ENCODE measurements at regions not wholly inside any gene's neighbourhood (a gene's known extent, or its start where the extent isn't known, plus 50 kb on each side); places are given as distances from the start of the nearest gene placed in this dataset.

DNA sequence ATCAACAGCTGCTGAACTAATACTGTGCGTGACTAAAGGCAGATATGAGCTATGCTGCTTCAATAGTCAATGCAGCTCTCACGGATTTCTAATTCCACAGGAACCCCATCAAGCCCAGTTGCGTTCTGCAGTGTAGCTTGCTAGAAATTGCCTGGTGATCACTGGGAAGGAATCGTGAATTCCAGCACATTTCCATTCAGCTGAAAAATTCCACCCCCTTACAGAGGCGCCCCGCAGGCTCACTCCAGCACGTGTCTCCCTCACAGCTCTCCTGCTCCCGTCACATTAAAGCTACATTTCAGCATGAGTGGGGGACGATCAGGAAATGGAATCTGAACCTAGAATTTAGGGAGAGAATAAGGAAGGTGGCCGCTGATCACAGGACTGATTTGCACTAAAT, 534.8 kb downstream of the TCERG1L start:
- ATAC-seq = no peak

GRCh38 chr10:130777507-130778165, 533.9 kb downstream of the TCERG1L start:
- ATAC-seq = no peak

DNA sequence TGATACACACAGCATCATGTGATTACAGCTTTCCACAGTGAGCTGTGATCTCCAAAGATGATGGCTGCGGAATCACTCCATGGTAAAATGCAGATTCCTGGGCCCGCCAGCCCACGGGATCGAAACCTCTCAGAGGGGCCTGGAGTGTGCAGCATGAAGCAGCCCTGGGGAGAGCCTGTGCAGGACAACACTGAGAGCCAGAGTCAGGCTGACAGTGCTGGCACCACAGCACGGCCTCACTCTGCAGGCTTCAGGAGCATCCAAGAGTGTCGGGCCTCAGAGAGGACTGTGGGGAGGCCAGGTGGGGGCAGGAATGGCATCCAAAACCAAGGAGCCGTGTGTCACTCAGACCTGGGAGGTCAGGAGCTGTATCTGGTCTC, 533.4 kb downstream of the TCERG1L start:
- ATAC-seq = no peak

DNA sequence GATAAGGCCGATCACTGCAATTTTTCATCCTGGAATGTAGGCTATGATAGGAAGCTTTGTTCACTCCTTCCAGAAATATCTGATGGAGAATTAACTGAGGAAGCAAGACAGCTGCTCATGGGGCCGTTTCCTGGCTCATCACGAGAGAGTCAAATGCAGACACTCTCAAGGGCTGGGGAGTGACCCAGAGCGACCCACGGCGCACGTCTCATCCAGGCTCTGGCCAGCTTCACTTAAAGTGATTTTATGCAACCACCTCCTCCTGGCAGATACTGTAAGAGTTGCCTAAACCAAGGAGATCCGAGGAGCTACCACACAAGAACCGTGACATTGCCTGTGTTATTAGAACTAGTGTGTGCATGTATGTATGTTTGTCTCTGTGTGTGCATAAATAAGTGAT, 530.8 kb downstream of the TCERG1L start:
- ATAC-seq = no peak

DNA sequence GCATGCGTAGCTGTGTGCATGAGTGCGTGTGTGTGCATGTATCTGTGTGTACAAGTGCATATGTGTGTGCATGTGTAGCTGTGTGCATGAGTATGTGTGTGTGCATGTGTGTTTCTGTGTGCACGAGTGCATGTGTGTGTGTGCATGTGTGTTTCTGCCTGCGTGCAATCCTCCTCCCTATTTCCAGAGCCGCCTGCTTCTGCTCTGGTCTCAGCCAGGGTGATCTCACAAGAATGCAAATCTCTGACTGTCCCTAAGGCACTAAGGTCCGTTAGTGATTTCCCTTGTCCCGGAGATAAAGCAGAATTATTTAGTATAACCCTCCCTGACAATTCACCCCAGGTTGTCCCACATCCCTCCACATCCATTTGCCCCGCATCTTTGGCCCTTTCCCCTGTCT, 530.3 kb downstream of the TCERG1L start:
- no peak for ATAC-seq

DNA sequence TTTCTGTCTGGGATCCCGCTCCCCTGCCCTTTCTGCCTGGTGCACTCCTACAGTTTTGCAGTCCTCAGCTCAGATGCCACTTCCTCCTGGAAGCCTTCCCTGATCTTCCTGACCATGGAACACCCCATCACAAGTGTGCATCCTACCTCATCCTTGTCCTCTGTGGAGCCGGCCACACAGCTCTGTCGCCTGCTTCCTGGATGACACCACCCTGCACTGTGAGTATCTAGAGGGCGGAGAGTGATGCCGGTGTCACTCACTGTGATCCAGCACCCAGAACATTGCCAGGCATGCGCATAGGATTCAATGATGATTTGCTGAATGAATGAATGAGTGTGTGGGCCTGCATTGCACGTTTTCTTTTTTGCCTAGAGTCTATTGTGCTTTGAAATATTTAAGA, 529.9 kb downstream of the TCERG1L start:
- ATAC-seq = no peak

GRCh38 chr10:130782467-130782866, 529.1 kb downstream of the TCERG1L start:
- ATAC-seq = no peak

- ATAC-seq = no peak
Observed at GRCh38 chr10:130784326-130784725, 527.2 kb downstream of the TCERG1L start.

- ATAC-seq = no peak
Observed at GRCh38 chr10:130786365-130786966, 525.1 kb downstream of the TCERG1L start.

- ATAC-seq = no peak
Observed at GRCh38 chr10:130787243-130787642, 524.3 kb downstream of the TCERG1L start.

DNA sequence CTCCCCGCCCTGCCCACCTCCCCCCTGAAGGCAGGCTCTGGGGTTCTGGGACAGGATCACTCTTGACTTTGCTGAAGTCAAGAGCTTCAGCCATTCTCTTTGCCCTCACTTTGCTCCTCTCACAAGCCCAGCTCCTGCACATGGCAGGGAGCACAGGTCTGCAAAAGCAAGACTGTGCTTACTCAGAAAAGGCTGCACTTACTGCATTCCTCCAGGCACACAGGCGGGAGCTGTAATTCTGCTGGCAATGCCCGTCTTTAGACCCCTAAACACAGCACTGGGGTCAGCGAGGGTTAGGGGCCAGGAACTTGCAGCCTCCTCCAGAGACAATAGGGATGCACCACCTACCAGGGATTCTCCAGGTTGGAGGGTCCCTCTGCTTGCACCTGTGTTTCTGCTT, 523.7 kb downstream of the TCERG1L start:
- no peak for ATAC-seq

- ATAC-seq = no peak
Observed at GRCh38 chr10:130790339-130790738, 521.2 kb downstream of the TCERG1L start.

GRCh38 chr10:130792096-130792845, 519.2 kb downstream of the TCERG1L start:
- no peak for ATAC-seq

DNA sequence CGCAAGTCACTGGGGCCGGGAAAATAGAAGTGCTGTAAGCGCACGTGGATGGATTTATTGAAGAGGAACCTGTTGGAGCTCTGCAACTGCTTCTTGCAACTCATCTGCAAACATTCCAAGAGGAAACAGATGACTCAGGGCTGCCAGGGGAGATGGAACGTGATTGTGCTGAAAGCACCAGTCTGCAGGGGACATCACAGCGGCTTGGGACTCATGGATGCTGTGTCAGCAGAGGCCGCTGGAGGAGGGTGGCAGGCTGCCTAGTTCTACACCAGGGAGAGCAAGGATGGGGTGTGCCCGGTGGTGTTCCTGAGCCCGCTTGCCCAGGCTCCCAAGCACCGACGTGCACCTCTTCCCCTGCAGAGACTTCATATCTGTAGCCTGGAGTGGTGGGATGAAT, 515.7 kb downstream of the TCERG1L start:
- no peak for ATAC-seq

DNA sequence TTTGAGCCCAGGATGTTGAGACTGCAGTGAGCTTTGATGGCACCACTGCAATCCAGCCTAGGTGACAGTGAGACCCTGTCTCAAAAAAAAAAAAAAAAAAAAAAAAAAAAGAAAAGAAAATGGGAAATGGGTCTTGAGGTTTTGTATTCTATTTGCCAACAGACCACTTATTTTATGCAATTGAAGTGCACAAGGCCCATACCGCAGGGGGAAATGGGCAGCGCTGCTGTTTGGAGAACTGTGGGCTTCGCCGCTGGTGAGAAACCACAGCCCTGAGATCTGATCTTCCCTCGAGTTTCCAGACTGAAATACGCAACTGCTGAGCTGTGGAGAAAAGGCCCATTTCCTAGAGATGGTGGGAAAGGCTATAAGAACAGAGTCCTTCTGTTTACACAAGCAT, 512.0 kb downstream of the TCERG1L start:
- no peak for ATAC-seq

- no peak for ATAC-seq
Observed at GRCh38 chr10:130800281-130800680, 511.2 kb downstream of the TCERG1L start.

DNA sequence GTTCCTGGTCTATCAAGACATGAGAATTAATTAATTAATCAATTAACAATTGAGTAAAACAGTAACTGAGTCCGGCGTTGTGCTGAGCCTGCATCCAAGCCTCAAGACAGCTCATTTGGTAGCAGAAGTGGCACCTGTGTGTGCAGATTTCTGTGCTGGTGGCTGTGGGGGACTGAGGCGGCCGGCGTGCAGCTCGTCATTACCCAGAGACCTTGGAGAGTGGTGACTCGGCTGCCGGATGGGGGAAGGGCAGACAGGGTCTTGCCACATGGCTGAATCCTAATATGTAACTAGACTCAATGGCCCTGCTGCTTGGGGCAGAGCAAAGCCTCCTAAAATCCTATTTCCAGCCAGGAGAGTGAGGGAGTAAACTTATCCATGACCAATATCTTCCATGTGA, 510.2 kb downstream of the TCERG1L start:
- ATAC-seq = no peak

- no peak for ATAC-seq
Observed at GRCh38 chr10:130801784-130802183, 509.7 kb downstream of the TCERG1L start.

GRCh38 chr10:130802301-130802700, 509.2 kb downstream of the TCERG1L start:
- ATAC-seq = no peak

DNA sequence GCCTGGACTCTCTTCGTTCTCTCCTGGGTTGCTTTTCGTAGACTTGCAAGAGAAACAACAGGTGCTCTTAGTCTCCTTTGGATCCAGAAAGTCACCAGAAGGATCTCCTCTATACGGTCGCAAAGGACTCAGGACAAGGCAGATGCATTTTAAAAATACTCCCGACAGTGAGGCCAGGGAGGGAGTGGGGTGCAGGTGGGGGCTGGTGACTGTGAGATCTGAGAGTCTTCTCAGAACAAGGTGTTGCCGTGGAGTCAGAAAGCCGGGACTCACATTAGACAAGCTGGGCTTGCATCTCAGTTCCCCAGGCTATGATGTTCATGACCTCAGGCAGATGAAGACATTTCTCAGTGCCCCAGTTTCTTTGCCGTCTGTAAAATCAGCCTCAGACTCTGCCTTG, 507.2 kb downstream of the TCERG1L start:
- ATAC-seq = no peak

- no peak for ATAC-seq
Observed at GRCh38 chr10:130804778-130805634, 506.5 kb downstream of the TCERG1L start.

- no peak for ATAC-seq
Observed at GRCh38 chr10:130805635-130806030, 505.9 kb downstream of the TCERG1L start.

DNA sequence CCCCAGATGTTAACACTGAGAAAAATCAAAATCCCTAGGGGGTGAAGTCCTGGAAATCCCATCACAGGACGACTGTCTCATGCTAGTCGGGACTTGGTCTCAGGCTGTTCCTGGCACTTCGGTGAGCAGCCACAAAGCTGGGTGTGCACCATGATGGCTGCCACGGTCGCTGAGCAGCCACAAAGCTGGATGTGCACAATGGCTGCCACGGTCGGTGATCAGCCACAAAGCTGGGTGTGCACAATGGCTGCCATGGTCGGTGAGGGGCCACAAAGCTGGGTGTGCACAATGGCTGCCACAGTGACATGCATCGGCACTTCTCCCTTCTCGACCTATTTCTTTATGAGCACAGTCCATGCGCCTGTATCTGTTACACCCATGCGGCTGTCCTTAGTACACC, 505.1 kb downstream of the TCERG1L start:
- no peak for ATAC-seq

Data from activated CD4-positive, CD25-positive, alpha-beta regulatory T cell treated with anti-CD3 and anti-CD28 coated beads, Interleukin-2, amount 50 U/mL, for 24 hours (primary cell).